Endothelial cell of umbilical vein (primary cell): ENCODE measurements at regions not wholly inside any gene's neighbourhood (a gene's known extent, or its start where the extent isn't known, plus 50 kb on each side); places are given as distances from the start of the nearest gene placed in this dataset.

Experiments used
- BruUV-seq: library from RNA; stranded (reverse); fragments of 400-500 nt; replicated peaks from 2 replicates; lab custom pipeline; 2021; lab: Mats Ljungman, UMichigan
- CTCF ChIA-PET: fragments of 300-600, 350-600 bp; sonication (Branson Sonifier 250); formaldehyde crosslinking; loops from one replicate; lab custom pipeline; 2021; ENCODE audit warnings: antibody characterized with exemption, inconsistent platforms; lab: Charles Lee
- POLR2A ChIA-PET: fragments of 300-600, 350-600 bp; sonication (Branson Sonifier 250); formaldehyde crosslinking; loops from one replicate; lab custom pipeline; 2021; ENCODE audit warnings: antibody characterized with exemption, inconsistent platforms; lab: Charles Lee
- DNase-seq: peaks from one replicate; pipeline ENCODE4 v3.0.0-alpha.2; 2011; ENCODE audit warnings: low read depth, low spot score
- FAIRE-seq: peaks from 2 replicates; lab custom pipeline; 2011; peaks lifted over from hg19 to GRCh38; lab: Jason Lieb, UNC
- H2AFZ ChIP-seq: 2 replicates; pipeline ENCODE4 v1.6.0; 2012; ENCODE audit warnings: low read depth, low read length, control low read depth, inconsistent platforms
- H3K27ac ChIP-seq: 2 replicates; pipeline ENCODE4 v1.5.1; 2011; ENCODE audit warnings: low read depth, mild to moderate bottlenecking, control low read depth, low read length, moderate library complexity; ENCODE audit not compliant: insufficient read depth
- H3K27me3 ChIP-seq, 2 experiments: 2 replicates each; pipeline versions ENCODE4 v1.6.0 to v1.6.1; 2011; ENCODE audit warnings: low read length in 2 of 2, mixed read lengths in 1 of 2; ENCODE audit not compliant: control insufficient read depth in 2 of 2, insufficient read depth in 2 of 2
- H3K36me3 ChIP-seq, 2 experiments: 2 replicates in 1 of 2; 3 replicates in 1 of 2; pipeline ENCODE4 v1.5.1; 2011; ENCODE audit warnings: low read length in 2 of 2, mild to moderate bottlenecking in 1 of 2, moderate library complexity in 1 of 2; ENCODE audit not compliant: control insufficient read depth in 2 of 2, insufficient read depth in 2 of 2; ENCODE audit errors: extremely low read depth in 1 of 2
- H3K4me1 ChIP-seq: 3 replicates; pipeline ENCODE4 v1.5.1; 2011; ENCODE audit warnings: mild to moderate bottlenecking, low read length; ENCODE audit not compliant: control insufficient read depth, insufficient read depth; ENCODE audit errors: extremely low read depth
- H3K4me2 ChIP-seq: 2 replicates; pipeline ENCODE4 v1.6.1; 2011; ENCODE audit warnings: low read length, control low read depth, mixed read lengths; ENCODE audit not compliant: insufficient read depth
- H3K4me3 ChIP-seq, 3 experiments: fragments of 200-600 bp in 1 of 3; sonication (generic), shearing (Covaris generic) in 1 of 3; replicated peaks in 1 of 3; 2 replicates each; pipeline ENCODE4 v1.5.1; 2011 to 2016; ENCODE audit warnings: control low read depth in 3 of 3, low read length in 3 of 3, mild to moderate bottlenecking in 2 of 3, inconsistent platforms in 1 of 3, low read depth in 1 of 3, moderate library complexity in 1 of 3; ENCODE audit not compliant: insufficient read depth in 1 of 3
- H3K79me2 ChIP-seq: 2 replicates; pipeline ENCODE4 v1.6.0; 2012; ENCODE audit warnings: low read length, inconsistent platforms; ENCODE audit not compliant: control insufficient read depth, insufficient read depth
- H3K9ac ChIP-seq: replicated peaks from 2 replicates; pipeline ENCODE3; 2011; ENCODE audit warnings: low read length, control low read depth; ENCODE audit not compliant: insufficient read depth; ENCODE audit errors: extremely low read depth
- H3K9me1 ChIP-seq: replicated peaks from 3 replicates; pipeline ENCODE4 v1.6.0; 2011; ENCODE audit warnings: mild to moderate bottlenecking, low read length; ENCODE audit not compliant: control insufficient read depth, insufficient read depth; ENCODE audit errors: extremely low read depth
- H3K9me3 ChIP-seq: replicated peaks from 2 replicates; pipeline ENCODE4 v1.5.1; 2012; ENCODE audit warnings: low read length, inconsistent platforms; ENCODE audit not compliant: control insufficient read depth, insufficient read depth
- H4K20me1 ChIP-seq: replicated peaks from 2 replicates; pipeline ENCODE3; 2011; ENCODE audit warnings: mild to moderate bottlenecking, low read length; ENCODE audit not compliant: control insufficient read depth, insufficient read depth; ENCODE audit errors: extremely low read depth
- CTCF ChIP-seq, 2 donors: IDR thresholded peaks; 1 replicate in 1 of 2; 2 replicates in 1 of 2; pipeline ENCODE4 v1.5.1; 2011; ENCODE audit warnings: low read length in 2 of 2, mild to moderate bottlenecking in 2 of 2, moderate library complexity in 2 of 2, control low read depth in 1 of 2, inconsistent platforms in 1 of 2, low read depth in 1 of 2; ENCODE audit not compliant: insufficient read depth in 1 of 2; ENCODE audit errors: extremely low read depth in 1 of 2
- EZH2 ChIP-seq: IDR thresholded peaks from 2 replicates; pipeline ENCODE4 v1.6.1; 2012; ENCODE audit warnings: borderline replicate concordance, low read depth, mild to moderate bottlenecking, moderate library complexity, low read length, inconsistent platforms; ENCODE audit not compliant: severe bottlenecking
- FOS ChIP-seq: IDR thresholded peaks from 2 replicates; pipeline ENCODE4 v1.6.1; 2011; ENCODE audit warnings: mild to moderate bottlenecking, low read length, moderate library complexity, borderline replicate concordance; ENCODE audit not compliant: insufficient read depth
- GATA2 ChIP-seq: IDR thresholded peaks from 2 replicates; pipeline ENCODE4 v1.7.0; 2011; ENCODE audit warnings: low read depth, mild to moderate bottlenecking, moderate library complexity, mixed read lengths, low read length; ENCODE audit not compliant: insufficient read length, insufficient read depth
- JUN ChIP-seq: IDR thresholded peaks from 2 replicates; pipeline ENCODE4 v1.6.1; 2011; ENCODE audit warnings: borderline replicate concordance, low read depth; ENCODE audit not compliant: insufficient read length, insufficient read depth
- MYC ChIP-seq: IDR thresholded peaks from one replicate; pipeline ENCODE4 v1.6.1; 2011; ENCODE audit warnings: mild to moderate bottlenecking, low read depth, low read length
- POLR2A ChIP-seq: IDR thresholded peaks from 2 replicates; pipeline ENCODE4 v1.6.1; 2012; ENCODE audit warnings: low read depth, mild to moderate bottlenecking, control low read depth, low read length
- POLR2AphosphoS5 ChIP-seq: IDR thresholded peaks from 2 replicates; pipeline ENCODE4 v1.6.1; 2012; ENCODE audit warnings: low read depth, mild to moderate bottlenecking, control low read depth, low read length, moderate library complexity; ENCODE audit not compliant: insufficient read depth
- dilution Hi-C: fragments of 300-500 bp; cut with MboI; formaldehyde crosslinking; loops from one replicate; pipeline ENCODE4 v1.15.0; 2019; ENCODE audit warnings: low sequenced_read_pairs; ENCODE audit not compliant: extremely low pct_ligation_motif_present
- intact Hi-C: fragments of 100-400 bp; cut with micrococcal nuclease; formaldehyde crosslinking; loops from one replicate; pipeline ENCODE4 v1.10.0; 2022
- TF ChIP-seq, protein P1 (sequence below): IDR thresholded peaks from 2 replicates; pipeline ENCODE4 v1.6.1; 2011; ENCODE audit not compliant: insufficient read depth, insufficient read length

DNA sequence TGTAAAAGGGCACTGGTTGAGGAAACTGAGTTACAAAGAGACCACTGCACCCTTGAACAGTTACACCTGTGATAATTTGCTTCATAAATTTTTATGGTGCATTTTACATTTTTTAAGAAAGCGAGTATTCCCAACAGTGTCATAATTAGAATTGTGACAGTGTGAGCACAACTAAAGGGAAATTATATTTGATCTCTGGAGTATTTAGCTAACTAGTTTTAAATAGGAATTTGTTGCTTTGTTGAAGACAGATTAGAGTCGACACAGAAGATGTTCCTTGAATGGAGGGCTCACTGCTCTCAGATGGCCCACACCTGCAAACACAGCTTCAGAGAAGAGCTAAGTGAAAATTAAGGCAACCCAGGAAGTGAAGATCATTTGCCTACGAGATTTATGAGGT is 555.0 kb upstream of the GOT2 start:
- dilution Hi-C loops (no loop called here), intact Hi-C loops (no loop called here)
- BruUV-seq: no TSS peak
- FAIRE-seq (no peak), DNase-seq (no peak)
- CTCF ChIA-PET: no interaction called here
- no peaks in the 10 kb centered on the region for H3K9me3 ChIP-seq
- POLR2A ChIA-PET: no interaction called here
- H3K79me2 ChIP-seq: no peaks in the 10 kb centered on the region
- no peak for TF ChIP-seq CTCF (IDR thresholded peaks at IDR 0.05; ENCODE audit: extremely low read depth in 1 of 2, insufficient read depth in 1 of 2, low read depth in 1 of 2, low read length in 2 of 2)
- no peak for TF ChIP-seq POLR2A
- TF ChIP-seq EZH2: no peak
- no peak for TF ChIP-seq JUN
- TF ChIP-seq MYC: no peak
- TF ChIP-seq, protein P1, sequence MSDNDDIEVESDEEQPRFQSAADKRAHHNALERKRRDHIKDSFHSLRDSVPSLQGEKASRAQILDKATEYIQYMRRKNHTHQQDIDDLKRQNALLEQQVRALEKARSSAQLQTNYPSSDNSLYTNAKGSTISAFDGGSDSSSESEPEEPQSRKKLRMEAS: no peak
- TF ChIP-seq POLR2AphosphoS5: no peak
- TF ChIP-seq GATA2: no peak
- TF ChIP-seq FOS: no peak
- no peak overlapping the region for H3K9ac ChIP-seq
- no peak overlapping the region for H3K4me2 ChIP-seq
- no peak overlapping the region for H2AFZ ChIP-seq
- H3K4me3 ChIP-seq: no peak overlapping the region
- no peaks in the 10 kb centered on the region for H3K27me3 ChIP-seq
- no peaks in the 10 kb centered on the region for H3K36me3 ChIP-seq
- H3K9me1 ChIP-seq: no peaks in the 10 kb centered on the region
- no peak overlapping the region for H3K27ac ChIP-seq
- no peaks in the 10 kb centered on the region for H3K4me1 ChIP-seq
- no peaks in the 10 kb centered on the region for H4K20me1 ChIP-seq
